Thyroid gland (tissue), 4 donors: ENCODE measurements at regions not wholly inside any gene's neighbourhood (a gene's known extent, or its start where the extent isn't known, plus 50 kb on each side); places are given as distances from the start of the nearest gene placed in this dataset.
"Not testable (repeated sequence)": the region's sequence is repeated elsewhere in the genome, so short reads cannot be mapped to it uniquely, and the experiment has no call there.

Experiments
- DNase-seq, 2 donors: peaks; one replicate each; pipeline ENCODE4 v3.0.0-alpha.2; 2019
- H3K27ac ChIP-seq, 3 donors: fragments of 200-600 bp; sonication (generic); 1 replicate in 2 of 3; 2 replicates in 1 of 3; pipeline ENCODE4 v1.5.1; 2016 to 2019; ENCODE audit warnings: mild to moderate bottlenecking in 1 of 3, moderate library complexity in 1 of 3
- H3K27me3 ChIP-seq: fragments of 200-600 bp; sonication (generic); one replicate; pipeline ENCODE4 v1.5.1; 2019
- H3K36me3 ChIP-seq, 2 donors: fragments of 200-600 bp; sonication (generic); one replicate each; pipeline ENCODE4 v1.5.1; 2016 to 2019
- H3K4me1 ChIP-seq, 2 donors: fragments of 200-600 bp; sonication (generic); one replicate each; pipeline ENCODE4 v1.5.1; 2017 to 2019
- H3K4me3 ChIP-seq, 3 donors: fragments of 200-600 bp; sonication (generic); replicated peaks in 1 of 3; 1 replicate in 2 of 3; 2 replicates in 1 of 3; pipeline ENCODE4 v1.5.1; 2016; ENCODE audit warnings: mild to moderate bottlenecking in 1 of 3
- H3K9me3 ChIP-seq: fragments of 200-600 bp; sonication (generic); one replicate; pipeline ENCODE4 v1.5.1; 2017
- CTCF ChIP-seq, 6 experiments: fragments of 200-600 bp in 3 of 6; fragments of 450-650 bp in 3 of 6; sonication (generic) in 3 of 6; IDR thresholded peaks; one replicate each; pipeline ENCODE4 v1.5.1; 2016 to 2019; ENCODE audit warnings: antibody characterized with exemption in 6 of 6, mild to moderate bottlenecking in 2 of 6, inconsistent platforms in 1 of 6, moderate library complexity in 1 of 6
- POLR2A ChIP-seq, 2 donors: fragments of 450-650 bp; IDR thresholded peaks; one replicate each; pipeline ENCODE4 v1.6.1; 2017; ENCODE audit warnings: antibody characterized with exemption in 2 of 2, mild to moderate bottlenecking in 2 of 2, moderate library complexity in 1 of 2
- WGBS, 2 donors: methylation state at CpG; one replicate each; pipeline ENCODE4 v1.1.5; 2017; 5-methylcytosine and 5-hydroxymethylcytosine counted together
- intact Hi-C: fragments of 100-400 bp; cut with DNase I; formaldehyde crosslinking; loops from one replicate; pipeline ENCODE4 v1.15.1; 2023

GRCh38 chr6:86872810-86873209 lies 64.5 kb upstream of the HTR1E start:
- H3K27ac ChIP-seq, H3K36me3 ChIP-seq, H3K4me1 ChIP-seq, H3K27me3 ChIP-seq, DNase-seq, H3K4me3 ChIP-seq, H3K9me3 ChIP-seq, intact Hi-C loops: not testable (repeated sequence)
- 90 to 96% methylated on average over 16 of the region's 16 CpGs for WGBS, 2 donors

- no peak overlapping the region for H3K27ac ChIP-seq
Measured at GRCh38 chr6:86871681-86872080, 65.6 kb upstream of the HTR1E start.

GRCh38 chr6:86869500-86869899 lies 67.8 kb upstream of the HTR1E start:
- no peak for DNase-seq
- Histone ChIP-seq H3K4me1 (no peaks in the 10 kb centered on the region), H3K27ac (no peak overlapping the region), H3K36me3 (no peaks in the 10 kb centered on the region), H3K4me3 (no peak overlapping the region), H3K9me3 (no peaks in the 10 kb centered on the region), H3K27me3 (no peaks in the 10 kb centered on the region)
- intact Hi-C loops, result no loop called here
- TF ChIP-seq CTCF (IDR thresholded peaks at IDR 0.05), result no peak
- TF ChIP-seq POLR2A (IDR thresholded peaks at IDR 0.05), result no peak
- WGBS, 2 donors, result 72 to 89% methylated on average over 1 of the region's 1 CpG

More at GRCh38 chr6:86871681-86872080, 65.6 kb upstream of the HTR1E start:
- H3K4me3 ChIP-seq, result no peak overlapping the region
- H3K36me3 ChIP-seq, result no peaks in the 10 kb centered on the region
- no peaks in the 10 kb centered on the region for H3K27me3 ChIP-seq
- no peak for DNase-seq
- intact Hi-C loops, result no loop called here
- 52 to 61% methylated on average over 1 of the region's 1 CpG for WGBS, 2 donors
- TF ChIP-seq POLR2A (IDR thresholded peaks at IDR 0.05), result no peak
- no peak for TF ChIP-seq CTCF (IDR thresholded peaks at IDR 0.05)
- no peaks in the 10 kb centered on the region for H3K4me1 ChIP-seq
- H3K9me3 ChIP-seq, result no peaks in the 10 kb centered on the region

- intact Hi-C loops, result loop anchor here (10.0 kb wide), 1 partner anchor 935 kb away; no protein-coding TSS in a partner anchor
- no peak overlapping the region for H3K4me3 ChIP-seq
- no peaks in the 10 kb centered on the region for H3K27me3 ChIP-seq
- peaks cover 0 to 9% of the 10 kb centered on the region in 2 donors for H3K4me1 ChIP-seq
- H3K27ac ChIP-seq, result peak overlapping the region in 1 of 3 donors; percentile 4
- TF ChIP-seq POLR2A (IDR thresholded peaks at IDR 0.05) (no peak), CTCF (IDR thresholded peaks at IDR 0.05) (no peak)
- no peaks in the 10 kb centered on the region for H3K36me3 ChIP-seq
- no peaks in the 10 kb centered on the region for H3K9me3 ChIP-seq
- DNase-seq, result no peak
Measured at GRCh38 chr6:86859513-86859912, 77.8 kb upstream of the HTR1E start.

GRCh38 chr6:86858970-86859369 lies 78.4 kb upstream of the HTR1E start:
- 65 to 86% methylated on average over 2 to 3 of the region's 3 CpGs for WGBS, 2 donors
- no peaks in the 10 kb centered on the region for H3K27me3 ChIP-seq
- no peak for TF ChIP-seq CTCF (IDR thresholded peaks at IDR 0.05)
- TF ChIP-seq POLR2A (IDR thresholded peaks at IDR 0.05), result no peak

GRCh38 chr6:86857783-86858182 lies 79.5 kb upstream of the HTR1E start:
- 60 to 61% methylated on average over 2 of the region's 2 CpGs for WGBS, 2 donors
- H3K27ac ChIP-seq, result no peak overlapping the region
- no peaks in the 10 kb centered on the region for H3K9me3 ChIP-seq
- H3K36me3 ChIP-seq, result no peaks in the 10 kb centered on the region
- H3K4me3 ChIP-seq, result no peak overlapping the region
- H3K27me3 ChIP-seq, result no peaks in the 10 kb centered on the region
- H3K4me1 ChIP-seq, result peaks cover 0 to 9% of the 10 kb centered on the region in 2 donors
- TF ChIP-seq CTCF (IDR thresholded peaks at IDR 0.05), result no peak
- TF ChIP-seq POLR2A (IDR thresholded peaks at IDR 0.05), result no peak
- intact Hi-C loops, result loop anchor here (10.0 kb wide), 1 partner anchor 933 kb away; no protein-coding TSS in a partner anchor
- no peak for DNase-seq

More at GRCh38 chr6:86858970-86859369, 78.4 kb upstream of the HTR1E start:
- DNase-seq, result peak; percentile 32 to 36
- peak overlapping the region in 1 of 3 donors; percentile 4 for H3K27ac ChIP-seq
- intact Hi-C loops, result loop anchor here (10.0 kb wide), 1 partner anchor 934 kb away; no protein-coding TSS in a partner anchor
- no peak overlapping the region for H3K4me3 ChIP-seq
- no peaks in the 10 kb centered on the region for H3K9me3 ChIP-seq
- no peaks in the 10 kb centered on the region for H3K36me3 ChIP-seq
- H3K4me1 ChIP-seq, result peaks cover 0 to 9% of the 10 kb centered on the region in 2 donors
